ENCODE measurements at regions not wholly inside any gene's neighbourhood (a gene's known extent, or its start where the extent isn't known, plus 50 kb on each side); places are given as distances from the start of the nearest gene placed in this dataset.

- TF ChIP-seq GATA2 (IDR thresholded peaks at IDR 0.05; ENCODE audit: low read depth, low read length) (no peak), GATA3 (IDR thresholded peaks at IDR 0.05; ENCODE audit: low read depth, low read length) (no peak)
These were observed 166.4 kb downstream of the SLITRK5 start for GRCh38 chr13:87837522-87837921.

GRCh38 chr13:87837946-87838345, 166.8 kb downstream of the SLITRK5 start:
- TF ChIP-seq GATA3 (IDR thresholded peaks at IDR 0.05; ENCODE audit: low read depth, low read length), result no peak
- no peak for TF ChIP-seq GATA2 (IDR thresholded peaks at IDR 0.05; ENCODE audit: low read depth, low read length)

- TF ChIP-seq GATA2 (IDR thresholded peaks at IDR 0.05; ENCODE audit: low read depth, low read length) (no peak), GATA3 (IDR thresholded peaks at IDR 0.05; ENCODE audit: low read depth, low read length) (no peak)
These were observed 180.2 kb downstream of the SLITRK5 start for GRCh38 chr13:87851410-87851809.

GRCh38 chr13:87855553-87855952, 184.4 kb downstream of the SLITRK5 start:
- no peak for TF ChIP-seq GATA3 (IDR thresholded peaks at IDR 0.05; ENCODE audit: low read depth, low read length)
- no peak for TF ChIP-seq GATA2 (IDR thresholded peaks at IDR 0.05; ENCODE audit: low read depth, low read length)

- TF ChIP-seq GATA2 (IDR thresholded peaks at IDR 0.05; ENCODE audit: low read depth, low read length) (no peak), GATA3 (IDR thresholded peaks at IDR 0.05; ENCODE audit: low read depth, low read length) (no peak)
These were observed 188.1 kb downstream of the SLITRK5 start for GRCh38 chr13:87859261-87859660.

GRCh38 chr13:87867426-87867825, 196.3 kb downstream of the SLITRK5 start:
- TF ChIP-seq GATA2 (IDR thresholded peaks at IDR 0.05; ENCODE audit: low read depth, low read length) (no peak), GATA3 (IDR thresholded peaks at IDR 0.05; ENCODE audit: low read depth, low read length) (no peak)

- TF ChIP-seq GATA2 (IDR thresholded peaks at IDR 0.05; ENCODE audit: low read depth, low read length) (no peak), GATA3 (IDR thresholded peaks at IDR 0.05; ENCODE audit: low read depth, low read length) (no peak)
These were observed 197.6 kb downstream of the SLITRK5 start for GRCh38 chr13:87868731-87869130.

GRCh38 chr13:87872813-87873212, 201.6 kb downstream of the SLITRK5 start:
- TF ChIP-seq GATA2 (IDR thresholded peaks at IDR 0.05; ENCODE audit: low read depth, low read length), result no peak
- no peak for TF ChIP-seq GATA3 (IDR thresholded peaks at IDR 0.05; ENCODE audit: low read depth, low read length)

GRCh38 chr13:87877477-87877876, 206.3 kb downstream of the SLITRK5 start:
- no peak for TF ChIP-seq GATA3 (IDR thresholded peaks at IDR 0.05; ENCODE audit: low read depth, low read length)

- no peak for TF ChIP-seq GATA3 (IDR thresholded peaks at IDR 0.05; ENCODE audit: low read depth, low read length)
- TF ChIP-seq GATA2 (IDR thresholded peaks at IDR 0.05; ENCODE audit: low read depth, low read length), result no peak
These were observed 207.5 kb downstream of the SLITRK5 start for GRCh38 chr13:87878706-87879105.

- TF ChIP-seq GATA3 (IDR thresholded peaks at IDR 0.05; ENCODE audit: low read depth, low read length), result no peak
- TF ChIP-seq GATA2 (IDR thresholded peaks at IDR 0.05; ENCODE audit: low read depth, low read length), result no peak
These were observed 213.7 kb downstream of the SLITRK5 start for GRCh38 chr13:87884884-87885283.

GRCh38 chr13:87887459-87888123, 216.4 kb downstream of the SLITRK5 start:
- TF ChIP-seq GATA3 (IDR thresholded peaks at IDR 0.05; ENCODE audit: low read depth, low read length) (no peak), GATA2 (IDR thresholded peaks at IDR 0.05; ENCODE audit: low read depth, low read length) (no peak)

GRCh38 chr13:87889254-87889653, 218.1 kb downstream of the SLITRK5 start:
- TF ChIP-seq GATA2 (IDR thresholded peaks at IDR 0.05; ENCODE audit: low read depth, low read length) (no peak), GATA3 (IDR thresholded peaks at IDR 0.05; ENCODE audit: low read depth, low read length) (no peak)

- no peak for TF ChIP-seq GATA2 (IDR thresholded peaks at IDR 0.05; ENCODE audit: low read depth, low read length)
- TF ChIP-seq GATA3 (IDR thresholded peaks at IDR 0.05; ENCODE audit: low read depth, low read length), result no peak
These were observed 222.0 kb downstream of the SLITRK5 start for GRCh38 chr13:87893186-87893585.

- no peak for TF ChIP-seq GATA3 (IDR thresholded peaks at IDR 0.05; ENCODE audit: low read depth, low read length)
- no peak for TF ChIP-seq GATA2 (IDR thresholded peaks at IDR 0.05; ENCODE audit: low read depth, low read length)
These were observed 222.9 kb downstream of the SLITRK5 start for GRCh38 chr13:87894059-87894458.

- TF ChIP-seq GATA3 (IDR thresholded peaks at IDR 0.05; ENCODE audit: low read depth, low read length) (no peak), GATA2 (IDR thresholded peaks at IDR 0.05; ENCODE audit: low read depth, low read length) (no peak)
These were observed 232.4 kb downstream of the SLITRK5 start for GRCh38 chr13:87903553-87903952.

Measured in SH-SY5Y (cell line).